Endodermal cell (in vitro differentiated cells): ENCODE measurements at regions not wholly inside any gene's neighbourhood (a gene's known extent, or its start where the extent isn't known, plus 50 kb on each side); places are given as distances from the start of the nearest gene placed in this dataset.

ENCODE experiments used
- DNase-seq: peaks from one replicate; pipeline ENCODE4 v3.0.0-alpha.2; 2017
- H3K27ac ChIP-seq: 2 replicates; pipeline ENCODE4 v1.5.1; 2013; ENCODE audit warnings: mild to moderate bottlenecking, low read depth, low read length, moderate library complexity
- H3K27me3 ChIP-seq: 2 replicates; pipeline ENCODE4 v1.6.1; 2013; ENCODE audit warnings: mild to moderate bottlenecking, low read length, moderate library complexity; ENCODE audit not compliant: insufficient read depth, control insufficient read depth, poor library complexity, severe bottlenecking
- H3K36me3 ChIP-seq: 2 replicates; pipeline ENCODE4 v1.7.0; 2013; ENCODE audit warnings: mild to moderate bottlenecking, low read length, moderate library complexity; ENCODE audit not compliant: control insufficient read depth, insufficient read depth
- H3K4me1 ChIP-seq: one replicate; pipeline ENCODE4 v1.7.0; 2013; ENCODE audit warnings: low read length; ENCODE audit not compliant: control insufficient read depth, insufficient read depth
- H3K4me3 ChIP-seq: 2 replicates; pipeline ENCODE4 v1.5.1; 2013; ENCODE audit warnings: mild to moderate bottlenecking, low read length, moderate library complexity
- H3K9ac ChIP-seq: 2 replicates; pipeline ENCODE4 v1.6.1; 2013; ENCODE audit warnings: mild to moderate bottlenecking, low read length, moderate library complexity; ENCODE audit not compliant: poor library complexity, severe bottlenecking; ENCODE audit errors: extremely low read depth
- H3K9me3 ChIP-seq: 2 replicates; pipeline ENCODE4 v1.6.1; 2013; ENCODE audit warnings: mild to moderate bottlenecking, low read length, moderate library complexity; ENCODE audit not compliant: control insufficient read depth
- H3K27ac Mint-ChIP-seq: 2 replicates; pipeline ENCODE4 v1.8.0; 2020; ENCODE audit warnings: mixed read lengths
- H3K27me3 Mint-ChIP-seq: 2 replicates; pipeline ENCODE4 v1.8.0; 2021; ENCODE audit warnings: mild to moderate bottlenecking, mixed read lengths; ENCODE audit not compliant: insufficient read depth
- H3K36me3 Mint-ChIP-seq: 2 replicates; pipeline ENCODE4 v1.8.0; 2020; ENCODE audit warnings: low read depth, mixed read lengths
- H3K4me1 Mint-ChIP-seq: 2 replicates; pipeline ENCODE4 v1.8.0; 2020; ENCODE audit warnings: mixed read lengths
- H3K4me3 Mint-ChIP-seq: 2 replicates; pipeline ENCODE4 v1.8.0; 2020; ENCODE audit warnings: mild to moderate bottlenecking, moderate library complexity, mixed read lengths
- H3K9me3 Mint-ChIP-seq: 2 replicates; pipeline ENCODE4 v1.8.0; 2020; ENCODE audit warnings: mild to moderate bottlenecking, mixed read lengths
- CTCF ChIP-seq: fragments of 200-600 bp; sonication (generic); conservative IDR thresholded peaks from 2 replicates; pipeline ENCODE4 v1.5.0; 2021; ENCODE audit warnings: antibody characterized with exemption, mild to moderate bottlenecking
- WGBS, 2 experiments: methylation state at CpG; one replicate each; pipeline versions ENCODE4 v1.1.5 to v1.1.7; 2013; ENCODE audit warnings: missing lambda C conversion rate in 2 of 2, mixed read lengths in 1 of 2; ENCODE audit not compliant: insufficient coverage in 1 of 2, insufficient read length in 1 of 2; 5-methylcytosine and 5-hydroxymethylcytosine counted together

GRCh38 chr15:38671675-38672254 is 107.2 kb upstream of the RASGRP1 start:
- H3K4me3 Mint-ChIP-seq, result no peak overlapping the region
- Histone ChIP-seq H3K27me3 (peaks cover 14% of the 10 kb centered on the region), H3K9me3 (no peaks in the 10 kb centered on the region), H3K4me3 (no peak overlapping the region), H3K27ac (no peak overlapping the region), H3K4me1 (peaks cover 6% of the 10 kb centered on the region), H3K9ac (no peak overlapping the region), H3K36me3 (no peaks in the 10 kb centered on the region)
- no peak overlapping the region for H3K27ac Mint-ChIP-seq
- no peaks in the 10 kb centered on the region for H3K36me3 Mint-ChIP-seq
- no peaks in the 10 kb centered on the region for H3K9me3 Mint-ChIP-seq
- 93 to 100% methylated on average over 5 of the region's 6 CpGs for WGBS, 2 experiments
- no peak for TF ChIP-seq CTCF
- H3K27me3 Mint-ChIP-seq, result peaks cover 7% of the 10 kb centered on the region
- peaks cover 51% of the 10 kb centered on the region for H3K4me1 Mint-ChIP-seq
- no peak for DNase-seq

- peaks cover 46% of the 10 kb centered on the region for H3K4me1 Mint-ChIP-seq
- no peak overlapping the region for H3K9ac ChIP-seq
- no peaks in the 10 kb centered on the region for H3K36me3 ChIP-seq
- no peak for TF ChIP-seq CTCF
- no peaks in the 10 kb centered on the region for H3K9me3 Mint-ChIP-seq
- peaks cover 6% of the 10 kb centered on the region for H3K4me1 ChIP-seq
- WGBS, 2 experiments, result 86 to 91% methylated on average over 1 of the region's 1 CpG
- H3K4me3 ChIP-seq, result no peak overlapping the region
- no peak overlapping the region for H3K27ac Mint-ChIP-seq
- H3K27me3 Mint-ChIP-seq, result peaks cover 12% of the 10 kb centered on the region
- no peak for DNase-seq
- H3K4me3 Mint-ChIP-seq, result no peak overlapping the region
- no peaks in the 10 kb centered on the region for H3K9me3 ChIP-seq
- H3K36me3 Mint-ChIP-seq, result no peaks in the 10 kb centered on the region
- H3K27ac ChIP-seq, result no peak overlapping the region
- H3K27me3 ChIP-seq, result peaks cover 14% of the 10 kb centered on the region
Observed at GRCh38 chr15:38672273-38672672, 107.7 kb upstream of the RASGRP1 start.

- Histone ChIP-seq H3K4me1 (peaks cover 4% of the 10 kb centered on the region), H3K4me3 (no peak overlapping the region), H3K27ac (no peak overlapping the region), H3K9me3 (no peaks in the 10 kb centered on the region), H3K36me3 (no peaks in the 10 kb centered on the region), H3K27me3 (peaks cover 21% of the 10 kb centered on the region), H3K9ac (no peak overlapping the region)
- Mint-ChIP-seq H3K27me3 (peaks cover 19% of the 10 kb centered on the region), H3K9me3 (no peaks in the 10 kb centered on the region), H3K27ac (no peak overlapping the region), H3K4me3 (no peak overlapping the region), H3K4me1 (peaks cover 38% of the 10 kb centered on the region), H3K36me3 (no peaks in the 10 kb centered on the region)
- DNase-seq, result no peak
- no peak for TF ChIP-seq CTCF
- 90 to 97% methylated on average over 11 to 14 of the region's 14 CpGs for WGBS, 2 experiments
Observed at GRCh38 chr15:38672814-38673670, 108.4 kb upstream of the RASGRP1 start.
